H1 (cell line): ENCODE measurements at regions not wholly inside any gene's neighbourhood (a gene's known extent, or its start where the extent isn't known, plus 50 kb on each side); places are given as distances from the start of the nearest gene placed in this dataset.
A peak's percentile ranks its signal among the peaks of the same experiment; 100 is the strongest.

Experiments
- CTCF ChIA-PET: fragments of 300-600 bp; sonication (Branson Sonifier 250); formaldehyde crosslinking; loops from one replicate; lab custom pipeline; 2021; ENCODE audit not compliant: partially characterized antibody; lab: Charles Lee
- POLR2A ChIA-PET: fragments of 300-600 bp; sonication (Branson Sonifier 250); formaldehyde crosslinking; loops from one replicate; lab custom pipeline; 2021; ENCODE audit warnings: inconsistent platforms; ENCODE audit not compliant: partially characterized antibody; lab: Charles Lee
- DNase-seq, 2 experiments: peaks; one replicate each; pipeline versions ENCODE4 v3.0.0 to v3.0.0-alpha.2; 2010 to 2022; ENCODE audit warnings: low spot score in 2 of 2, low read depth in 1 of 2, mixed read lengths in 1 of 2
- FAIRE-seq: peaks from 2 replicates; lab custom pipeline; 2011; peaks lifted over from hg19 to GRCh38; lab: Jason Lieb, UNC
- H2AFZ ChIP-seq: 2 replicates; pipeline ENCODE4 v1.8.1; 2012; ENCODE audit warnings: low read length, inconsistent platforms
- H2AK5ac ChIP-seq: 2 replicates; pipeline ENCODE4 v1.6.1; 2013; ENCODE audit warnings: low read depth, low read length
- H2BK120ac ChIP-seq: replicated peaks from 2 replicates; pipeline ENCODE3; 2013; ENCODE audit warnings: low read depth, low read length, inconsistent platforms
- H2BK12ac ChIP-seq: 2 replicates; pipeline ENCODE4 v1.6.1; 2013; ENCODE audit warnings: low read depth, low read length
- H2BK15ac ChIP-seq: 2 replicates; pipeline ENCODE4 v1.6.1; 2013; ENCODE audit warnings: low read length
- H2BK20ac ChIP-seq: 2 replicates; pipeline ENCODE4 v1.6.1; 2013; ENCODE audit warnings: low read length
- H2BK5ac ChIP-seq: 2 replicates; pipeline ENCODE4 v1.6.1; 2013; ENCODE audit warnings: low read depth, low read length
- H3K14ac ChIP-seq: 2 replicates; pipeline ENCODE4 v1.6.1; 2013; ENCODE audit warnings: inconsistent platforms; ENCODE audit not compliant: insufficient read length
- H3K18ac ChIP-seq: 2 replicates; pipeline ENCODE4 v1.6.1; 2013; ENCODE audit warnings: low read length; ENCODE audit errors: extremely low read depth
- H3K23ac ChIP-seq: 2 replicates; pipeline ENCODE4 v1.6.1; 2013; ENCODE audit warnings: inconsistent platforms; ENCODE audit not compliant: insufficient read length
- H3K23me2 ChIP-seq: 2 replicates; pipeline ENCODE4 v1.6.1; 2013; ENCODE audit warnings: low read depth, low read length
- H3K27ac ChIP-seq: 2 replicates; pipeline ENCODE4 v1.6.1; 2011; ENCODE audit warnings: low read depth, low read length, inconsistent platforms
- H3K27me3 ChIP-seq, 4 experiments: replicated peaks in 1 of 4; 1 replicate in 1 of 4; 2 replicates in 3 of 4; pipeline versions ENCODE4 v1.6.1 to v1.8.1; 2011 to 2013; ENCODE audit warnings: low read length in 3 of 4, mild to moderate bottlenecking in 3 of 4, inconsistent platforms in 2 of 4, mixed read lengths in 2 of 4, moderate library complexity in 1 of 4; ENCODE audit not compliant: control insufficient read depth in 3 of 4, insufficient read depth in 3 of 4; ENCODE audit errors: extremely low read depth in 1 of 4
- H3K36me3 ChIP-seq, 4 experiments: 2 replicates each; pipeline versions ENCODE4 v1.6.1 to v1.8.1; 2011 to 2013; ENCODE audit warnings: mild to moderate bottlenecking in 4 of 4, low read length in 3 of 4, moderate library complexity in 2 of 4, control low read depth in 1 of 4, inconsistent platforms in 1 of 4; ENCODE audit not compliant: insufficient read depth in 4 of 4, control insufficient read depth in 2 of 4
- H3K4ac ChIP-seq: replicated peaks from 2 replicates; pipeline ENCODE3; 2013; ENCODE audit warnings: low read length, low read depth, mixed read lengths, inconsistent platforms; ENCODE audit not compliant: insufficient read length
- H3K4me1 ChIP-seq, 4 experiments: replicated peaks in 1 of 4; 1 replicate in 1 of 4; 2 replicates in 3 of 4; pipeline versions ENCODE4 v1.6.1 to v1.8.1; 2011 to 2013; ENCODE audit warnings: low read length in 3 of 4, inconsistent platforms in 2 of 4, mixed read lengths in 1 of 4; ENCODE audit not compliant: insufficient read depth in 4 of 4, control insufficient read depth in 3 of 4
- H3K4me2 ChIP-seq, 2 experiments: 2 replicates each; pipeline versions ENCODE4 v1.6.1 to v1.8.1; 2011 to 2013; ENCODE audit warnings: low read depth in 2 of 2, low read length in 2 of 2, control low read depth in 1 of 2, inconsistent platforms in 1 of 2, mild to moderate bottlenecking in 1 of 2; ENCODE audit not compliant: insufficient read depth in 1 of 2
- H3K4me3 ChIP-seq, 4 experiments: fragments of 200-600, 300-600 bp in 1 of 4; sonication (generic), shearing (Covaris generic), sonication (Bioruptor Twin) in 1 of 4; 2 replicates each; pipeline versions ENCODE4 v1.5.1 to v1.8.1; 2011 to 2016; ENCODE audit warnings: low read length in 4 of 4, low read depth in 3 of 4, control low read depth in 2 of 4, inconsistent platforms in 2 of 4, mild to moderate bottlenecking in 2 of 4, mixed read lengths in 1 of 4, moderate library complexity in 1 of 4; ENCODE audit not compliant: insufficient read depth in 2 of 4; ENCODE audit errors: extremely low read depth in 1 of 4
- H3K56ac ChIP-seq: replicated peaks from 2 replicates; pipeline ENCODE3; 2013; ENCODE audit warnings: low read depth, mild to moderate bottlenecking, mixed read lengths, low read length, inconsistent platforms; ENCODE audit not compliant: insufficient read length
- H3K79me1 ChIP-seq: 2 replicates; pipeline ENCODE4 v1.6.1; 2013; ENCODE audit warnings: low read depth, low read length, control low read depth
- H3K79me2 ChIP-seq, 2 experiments: 2 replicates each; pipeline versions ENCODE4 v1.6.1 to v1.8.1; 2012 to 2013; ENCODE audit warnings: low read length in 2 of 2, mild to moderate bottlenecking in 2 of 2, inconsistent platforms in 1 of 2; ENCODE audit not compliant: insufficient read depth in 2 of 2, control insufficient read depth in 1 of 2
- H3K9ac ChIP-seq, 4 experiments: replicated peaks in 1 of 4; 1 replicate in 1 of 4; 2 replicates in 3 of 4; pipeline versions ENCODE4 v1.6.1 to v1.8.1; 2011 to 2013; ENCODE audit warnings: low read depth in 3 of 4, low read length in 3 of 4, control low read depth in 2 of 4, mild to moderate bottlenecking in 2 of 4, moderate library complexity in 2 of 4, inconsistent platforms in 1 of 4; ENCODE audit errors: extremely low read depth in 1 of 4
- H3K9me3 ChIP-seq, 2 experiments: 2 replicates each; pipeline versions ENCODE4 v1.6.1 to v1.8.1; 2012 to 2013; ENCODE audit warnings: mild to moderate bottlenecking in 2 of 2, moderate library complexity in 2 of 2, control low read depth in 1 of 2, inconsistent platforms in 1 of 2, low read depth in 1 of 2, low read length in 1 of 2, mixed read lengths in 1 of 2; ENCODE audit not compliant: insufficient read depth in 2 of 2
- H4K20me1 ChIP-seq, 2 experiments: replicated peaks in 1 of 2; 2 replicates each; pipeline versions ENCODE3 to v1.8.1; 2011 to 2013; ENCODE audit warnings: inconsistent platforms in 2 of 2, low read length in 2 of 2, mild to moderate bottlenecking in 1 of 2; ENCODE audit not compliant: insufficient read depth in 2 of 2, control insufficient read depth in 1 of 2
- H4K5ac ChIP-seq: 2 replicates; pipeline ENCODE4 v1.6.1; 2013; ENCODE audit warnings: low read length, low read depth, mixed read lengths, inconsistent platforms; ENCODE audit not compliant: insufficient read length
- H4K8ac ChIP-seq: 2 replicates; pipeline ENCODE4 v1.8.0; 2013; ENCODE audit warnings: mild to moderate bottlenecking, moderate library complexity, low read length, inconsistent platforms; ENCODE audit not compliant: insufficient read depth; ENCODE audit errors: extremely low read depth
- H4K91ac ChIP-seq: replicated peaks from 2 replicates; pipeline ENCODE3; 2013; ENCODE audit warnings: low read length, mixed read lengths, inconsistent platforms; ENCODE audit not compliant: insufficient read length
- CHD2 ChIP-seq: IDR thresholded peaks from 2 replicates; pipeline ENCODE4 v1.6.1; 2012; ENCODE audit warnings: low read length, improper control_type of control experiment
- CTBP2 ChIP-seq: IDR thresholded peaks from 2 replicates; pipeline ENCODE4 v1.7.0; 2011; ENCODE audit warnings: borderline replicate concordance, mild to moderate bottlenecking, moderate library complexity, mixed read lengths, low read length; ENCODE audit not compliant: insufficient read depth, insufficient read length
- SIN3A ChIP-seq, 2 experiments: IDR thresholded peaks in 1 of 2; conservative IDR thresholded peaks in 1 of 2; 2 replicates each; pipeline ENCODE4 v1.6.1; 2011 to 2012; ENCODE audit warnings: low read length in 2 of 2, improper control_type of control experiment in 1 of 2, low read depth in 1 of 2, mild to moderate bottlenecking in 1 of 2
- YY1 ChIP-seq: IDR thresholded peaks from 2 replicates; pipeline ENCODE4 v1.6.1; 2011; ENCODE audit warnings: low read depth, mild to moderate bottlenecking, low read length
- TF ChIP-seq, protein P1 (sequence below): IDR thresholded peaks from 2 replicates; pipeline ENCODE4 v1.6.1; 2012; ENCODE audit warnings: inconsistent platforms

DNA sequence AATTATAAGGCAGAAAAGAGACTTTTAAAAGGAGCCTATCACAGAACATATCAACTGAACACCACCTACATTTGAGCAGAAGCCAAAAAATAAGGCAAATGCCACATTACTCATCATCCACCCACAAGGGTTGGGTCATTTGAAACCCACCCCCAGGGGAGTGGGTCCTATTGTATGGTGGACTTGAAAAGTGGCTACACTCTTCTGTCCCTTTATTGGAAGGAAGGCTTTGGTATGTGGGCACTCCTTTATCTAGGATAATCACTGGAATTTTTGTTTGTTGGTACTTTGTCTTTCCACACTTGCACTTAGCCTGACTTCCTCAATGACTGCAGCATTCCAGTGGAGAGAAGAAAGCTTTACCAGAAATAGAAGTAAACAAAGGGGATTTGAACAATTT, 157.2 kb upstream of the COL11A1 start:
- Histone ChIP-seq H2BK5ac (no peak overlapping the region), H4K5ac (no peak overlapping the region), H2BK20ac (no peak overlapping the region), H3K4me2 (no peak overlapping the region), H4K8ac (no peak overlapping the region), H3K18ac (no peak overlapping the region), H2AFZ (0 out of 2 replicates have a peak overlapping the region, but pooled peaks have one; percentile 40), H3K4me1 (no peaks in the 10 kb centered on the region; a peak in 1 of 7 replicates), H4K20me1 (no peaks in the 10 kb centered on the region), H3K36me3 (no peaks in the 10 kb centered on the region), H2AK5ac (no peak overlapping the region), H3K79me1 (no peaks in the 10 kb centered on the region), H4K91ac (no peak overlapping the region), H3K4me3 (no peak overlapping the region), H3K4ac (no peak overlapping the region), H2BK12ac (no peak overlapping the region), H3K56ac (no peak overlapping the region), H3K14ac (no peak overlapping the region), H3K27ac (no peak overlapping the region), H3K23ac (no peak overlapping the region), H2BK15ac (no peak overlapping the region), H3K9ac (no peak overlapping the region), H2BK120ac (no peak overlapping the region), H3K27me3 (no peaks in the 10 kb centered on the region), H3K79me2 (no peaks in the 10 kb centered on the region), H3K23me2 (no peaks in the 10 kb centered on the region), H3K9me3 (no peaks in the 10 kb centered on the region)
- ChIA-PET CTCF (interaction anchor here (0.7 to 1.5 kb wide), 4 partner anchors 11 to 160 kb away, joined by 3 to 5 read pairs (median 4); no protein-coding TSS in a partner anchor), POLR2A (no interaction called here)
- FAIRE-seq: no peak
- no peak for TF ChIP-seq CHD2
- no peak for TF ChIP-seq YY1
- TF ChIP-seq, protein P1, sequence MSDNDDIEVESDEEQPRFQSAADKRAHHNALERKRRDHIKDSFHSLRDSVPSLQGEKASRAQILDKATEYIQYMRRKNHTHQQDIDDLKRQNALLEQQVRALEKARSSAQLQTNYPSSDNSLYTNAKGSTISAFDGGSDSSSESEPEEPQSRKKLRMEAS: no peak
- no peak for TF ChIP-seq SIN3A (conservative IDR thresholded peaks at IDR 0.05 in 1 of 2, IDR thresholded peaks at IDR 0.05 in 1 of 2; ENCODE audit: low read depth in 1 of 2, low read length in 2 of 2)
- TF ChIP-seq CTBP2: no peak
- DNase-seq: no peak
